ENCODE measurements at regions not wholly inside any gene's neighbourhood (a gene's known extent, or its start where the extent isn't known, plus 50 kb on each side); places are given as distances from the start of the nearest gene placed in this dataset.

DNA sequence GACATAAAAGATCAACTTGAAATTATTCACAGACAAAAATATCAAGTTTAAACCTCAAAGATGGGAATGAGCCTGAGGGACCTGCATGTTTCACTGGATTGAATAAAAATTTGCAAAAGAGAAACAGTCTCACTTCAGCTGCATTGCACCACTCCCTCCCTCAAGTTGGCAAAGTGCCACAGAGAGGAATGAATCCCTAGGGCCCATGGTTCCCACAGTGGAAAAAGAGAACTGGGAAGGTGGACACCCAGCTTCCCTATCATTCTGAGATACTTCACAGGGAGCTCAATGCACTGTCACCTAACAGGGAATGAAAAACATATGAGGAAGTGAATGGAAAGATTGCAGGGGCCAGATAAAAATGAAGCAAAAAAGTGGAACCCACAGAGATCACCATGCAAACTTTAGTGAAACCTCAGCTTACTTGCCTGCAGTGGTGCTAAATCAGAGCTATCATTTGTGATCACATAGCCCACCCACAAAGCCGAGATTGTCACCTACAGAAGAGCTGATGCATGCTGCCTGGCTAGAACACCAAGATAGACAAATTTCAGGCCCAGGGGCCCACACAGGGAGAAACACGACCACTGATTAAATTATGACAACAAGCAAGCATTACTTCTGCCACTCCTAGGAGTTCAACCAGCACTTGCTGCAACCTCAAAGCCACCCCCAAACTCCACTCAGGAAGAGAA is 911.3 kb downstream of the LRFN5 start:
- CTCF ChIA-PET = no interaction called here
- no peak for ATAC-seq
- H3K4me2 ChIP-seq (ENCODE audit: low read length) = no peak overlapping the region

DNA sequence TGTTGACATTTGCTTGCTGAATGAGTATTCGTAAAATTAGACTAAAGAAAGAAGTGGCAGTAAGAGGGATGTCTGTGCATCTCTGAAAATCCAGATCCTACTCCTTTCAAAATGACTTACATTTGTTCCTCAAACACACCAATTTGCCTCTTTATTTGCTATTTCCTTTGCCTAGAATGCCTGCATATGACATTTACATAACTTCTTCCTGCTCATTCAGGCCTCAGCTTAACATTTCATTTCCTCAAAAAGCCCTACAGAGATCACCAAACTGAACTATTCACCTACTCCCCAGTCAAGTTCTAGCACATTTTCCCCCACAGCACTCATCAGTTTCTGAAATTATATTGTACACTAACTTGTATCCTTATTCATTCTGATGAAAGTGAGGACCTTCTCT is 907.2 kb downstream of the LRFN5 start:
- Histone ChIP-seq H3K4me3 (ENCODE audit: low read length) (no peak overlapping the region), H3K9me3 (ENCODE audit: low read length) (no peaks in the 10 kb centered on the region), H3K36me3 (ENCODE audit: low read depth, low read length) (no peaks in the 10 kb centered on the region), H3K9ac (ENCODE audit: low read length) (no peak overlapping the region), H4K20me1 (ENCODE audit: low read length) (no peaks in the 10 kb centered on the region), H2AFZ (ENCODE audit: low read length) (no peak overlapping the region), H3K4me1 (ENCODE audit: insufficient read depth, low read length) (no peaks in the 10 kb centered on the region), H3K79me2 (ENCODE audit: low read length) (no peaks in the 10 kb centered on the region), H3F3A (ENCODE audit: low read length, unreplicated experiment) (no peaks in the 10 kb centered on the region), H3K4me2 (ENCODE audit: low read length) (no peak overlapping the region), H3K27ac (ENCODE audit: low read length) (no peak overlapping the region), H3K9me2 (replicated peaks; ENCODE audit: low read length) (no peaks in the 10 kb centered on the region), H3K27me3 (ENCODE audit: low read length) (no peaks in the 10 kb centered on the region)
- TF ChIP-seq EZH2 (IDR thresholded peaks at IDR 0.05; ENCODE audit: low read length, unreplicated experiment) (no peak), EZH2phosphoT487 (IDR thresholded peaks at IDR 0.05; ENCODE audit: borderline replicate concordance, low read length) (no peak), CTCF (conservative IDR thresholded peaks at IDR 0.05; ENCODE audit: low read depth, low read length) (no peak)
- POLR2A ChIA-PET (ENCODE audit: unreplicated experiment) = no interaction called here
- BruUV-seq (replicated peaks) = no TSS peak
- CTCF ChIA-PET = no interaction called here
- DNase-seq = no peak
- intact Hi-C loops (cut with micrococcal nuclease) = no loop called here
- no peak for ATAC-seq

More for the DNA sequence above, 911.3 kb downstream of the LRFN5 start:
- no peaks in the 10 kb centered on the region for H3K27me3 ChIP-seq (ENCODE audit: low read length)
- TF ChIP-seq EZH2phosphoT487 (IDR thresholded peaks at IDR 0.05; ENCODE audit: borderline replicate concordance, low read length) (no peak), EZH2 (IDR thresholded peaks at IDR 0.05; ENCODE audit: low read length, unreplicated experiment) (no peak), CTCF (conservative IDR thresholded peaks at IDR 0.05; ENCODE audit: low read depth, low read length) (no peak)
- H4K20me1 ChIP-seq (ENCODE audit: low read length) = no peaks in the 10 kb centered on the region
- no peaks in the 10 kb centered on the region for H3F3A ChIP-seq (ENCODE audit: low read length, unreplicated experiment)
- H3K4me3 ChIP-seq (ENCODE audit: low read length) = no peak overlapping the region
- no peaks in the 10 kb centered on the region for H3K4me1 ChIP-seq (ENCODE audit: insufficient read depth, low read length)
- no peaks in the 10 kb centered on the region for H3K36me3 ChIP-seq (ENCODE audit: low read depth, low read length)
- H3K9me2 ChIP-seq (replicated peaks; ENCODE audit: low read length) = no peaks in the 10 kb centered on the region
- no peak for DNase-seq
- H3K79me2 ChIP-seq (ENCODE audit: low read length) = no peaks in the 10 kb centered on the region
- BruUV-seq (replicated peaks) = no TSS peak
- no peak overlapping the region for H3K27ac ChIP-seq (ENCODE audit: low read length)
- POLR2A ChIA-PET (ENCODE audit: unreplicated experiment) = no interaction called here
- H3K9ac ChIP-seq (ENCODE audit: low read length) = no peak overlapping the region
- intact Hi-C loops (cut with micrococcal nuclease) = no loop called here
- H2AFZ ChIP-seq (ENCODE audit: low read length) = no peak overlapping the region
- no peaks in the 10 kb centered on the region for H3K9me3 ChIP-seq (ENCODE audit: low read length)

GRCh38 chr14:42510071-42510470 is 903.4 kb downstream of the LRFN5 start:
- H3K9me2 ChIP-seq (replicated peaks; ENCODE audit: low read length) = no peaks in the 10 kb centered on the region
- BruUV-seq (replicated peaks) = no TSS peak

More at GRCh38 chr14:42510071-42510470, 903.4 kb downstream of the LRFN5 start:
- POLR2A ChIA-PET (ENCODE audit: unreplicated experiment) = no interaction called here
- DNase-seq (no peak), ATAC-seq (no peak)
- H4K20me1 ChIP-seq (ENCODE audit: low read length) = no peaks in the 10 kb centered on the region
- H3K79me2 ChIP-seq (ENCODE audit: low read length) = no peaks in the 10 kb centered on the region
- no peaks in the 10 kb centered on the region for H3F3A ChIP-seq (ENCODE audit: low read length, unreplicated experiment)
- no peak overlapping the region for H3K9ac ChIP-seq (ENCODE audit: low read length)
- H3K27me3 ChIP-seq (ENCODE audit: low read length) = no peaks in the 10 kb centered on the region
- H3K4me2 ChIP-seq (ENCODE audit: low read length) = no peak overlapping the region
- no peak overlapping the region for H3K27ac ChIP-seq (ENCODE audit: low read length)
- H3K4me1 ChIP-seq (ENCODE audit: insufficient read depth, low read length) = no peaks in the 10 kb centered on the region
- no peak overlapping the region for H2AFZ ChIP-seq (ENCODE audit: low read length)
- CTCF ChIA-PET = no interaction called here
- intact Hi-C loops (cut with micrococcal nuclease) = no loop called here
- TF ChIP-seq EZH2phosphoT487 (IDR thresholded peaks at IDR 0.05; ENCODE audit: borderline replicate concordance, low read length) (no peak), CTCF (conservative IDR thresholded peaks at IDR 0.05; ENCODE audit: low read depth, low read length) (no peak), EZH2 (IDR thresholded peaks at IDR 0.05; ENCODE audit: low read length, unreplicated experiment) (no peak)
- no peak overlapping the region for H3K4me3 ChIP-seq (ENCODE audit: low read length)
- no peaks in the 10 kb centered on the region for H3K36me3 ChIP-seq (ENCODE audit: low read depth, low read length)
- no peaks in the 10 kb centered on the region for H3K9me3 ChIP-seq (ENCODE audit: low read length)

Data from PC-3 (cell line).